HG03139 (cell line): ENCODE measurements at regions not wholly inside any gene's neighbourhood (a gene's known extent, or its start where the extent isn't known, plus 50 kb on each side); places are given as distances from the start of the nearest gene placed in this dataset.

Experiments
- ATAC-seq: cut with Tn5 transposase; IDR thresholded peaks from one replicate; pipeline ENCODE4 v1.9.1; 2021; ENCODE audit not compliant: unreplicated experiment

GRCh38 chr13:40238761-40239160 is 427.7 kb downstream of the FOXO1 start:
- no peak for ATAC-seq

- no peak for ATAC-seq
Measured at GRCh38 chr13:40240293-40240692, 426.1 kb downstream of the FOXO1 start.

GRCh38 chr13:40241125-40241798 is 425.2 kb downstream of the FOXO1 start:
- no peak for ATAC-seq

GRCh38 chr13:40243047-40243446 is 423.4 kb downstream of the FOXO1 start:
- no peak for ATAC-seq

- ATAC-seq: no peak
Measured at GRCh38 chr13:40243982-40244381, 422.5 kb downstream of the FOXO1 start.

GRCh38 chr13:40245567-40245966 is 420.9 kb downstream of the FOXO1 start:
- ATAC-seq: no peak

GRCh38 chr13:40247845-40248244 is 418.6 kb downstream of the FOXO1 start:
- no peak for ATAC-seq

GRCh38 chr13:40251343-40252032 is 415.0 kb downstream of the FOXO1 start:
- ATAC-seq: no peak

GRCh38 chr13:40252241-40252640 is 414.2 kb downstream of the FOXO1 start:
- no peak for ATAC-seq

GRCh38 chr13:40252676-40253075 is 413.8 kb downstream of the FOXO1 start:
- no peak for ATAC-seq

GRCh38 chr13:40254394-40254793 is 412.0 kb downstream of the FOXO1 start:
- no peak for ATAC-seq

GRCh38 chr13:40255551-40255950 is 410.9 kb downstream of the FOXO1 start:
- ATAC-seq: no peak

- no peak for ATAC-seq
Measured at GRCh38 chr13:40259899-40260298, 406.5 kb downstream of the FOXO1 start.

GRCh38 chr13:40261336-40261735 is 405.1 kb downstream of the FOXO1 start:
- no peak for ATAC-seq

- no peak for ATAC-seq
Measured at GRCh38 chr13:40261947-40262346, 404.5 kb downstream of the FOXO1 start.

- ATAC-seq: no peak
Measured at GRCh38 chr13:40269086-40269485, 397.4 kb downstream of the FOXO1 start.

GRCh38 chr13:40270726-40271125 is 395.7 kb downstream of the FOXO1 start:
- ATAC-seq: no peak

GRCh38 chr13:40271271-40271885 is 395.1 kb downstream of the FOXO1 start:
- ATAC-seq: no peak

GRCh38 chr13:40271931-40272775 is 394.3 kb downstream of the FOXO1 start:
- ATAC-seq: no peak

GRCh38 chr13:40272776-40273139 is 393.7 kb downstream of the FOXO1 start:
- ATAC-seq: no peak

- ATAC-seq: no peak
Measured at GRCh38 chr13:40273253-40274025, 393.0 kb downstream of the FOXO1 start.
